DMS 273 (cell line): ENCODE measurements at regions not wholly inside any gene's neighbourhood (a gene's known extent, or its start where the extent isn't known, plus 50 kb on each side); places are given as distances from the start of the nearest gene placed in this dataset.
"Not testable (repeated sequence)": the region's sequence is repeated elsewhere in the genome, so short reads cannot be mapped to it uniquely, and the experiment has no call there.

Experiments
- DNase-seq: peaks from one replicate; lab custom pipeline; 2025; ENCODE audit not compliant: unreplicated experiment; lab: John Stamatoyannopoulos, UW

- DNase-seq: no peak
Measured at GRCh38 chr6:9236443-9236842, 801.1 kb upstream of the SLC35B3 start.

GRCh38 chr6:9233686-9234085 lies 798.3 kb upstream of the SLC35B3 start:
- DNase-seq: peak; percentile 52

GRCh38 chr6:9233226-9233625 lies 797.9 kb upstream of the SLC35B3 start:
- DNase-seq: peak; percentile 82

DNA sequence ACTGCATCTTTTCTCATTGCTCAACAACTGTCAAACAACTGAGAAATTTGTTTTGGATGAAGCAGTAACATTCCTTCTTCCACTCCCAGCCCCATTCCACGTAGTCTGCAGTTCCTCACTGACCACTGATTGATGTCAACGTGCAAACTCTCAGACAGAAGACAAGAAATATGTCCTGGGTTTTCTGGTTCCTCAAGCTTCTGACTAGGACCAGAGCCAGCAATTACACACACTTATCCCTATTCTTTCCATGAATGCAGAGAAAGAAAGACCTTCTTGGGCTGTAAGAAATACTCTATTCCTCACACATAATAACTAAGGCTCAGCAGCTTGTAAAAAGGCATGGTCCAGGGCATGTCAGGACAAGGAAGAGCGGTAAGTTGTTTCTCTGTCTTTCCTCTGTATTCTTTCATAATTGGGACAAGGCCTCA lies 790.1 kb upstream of the SLC35B3 start:
- no peak for DNase-seq

DNA sequence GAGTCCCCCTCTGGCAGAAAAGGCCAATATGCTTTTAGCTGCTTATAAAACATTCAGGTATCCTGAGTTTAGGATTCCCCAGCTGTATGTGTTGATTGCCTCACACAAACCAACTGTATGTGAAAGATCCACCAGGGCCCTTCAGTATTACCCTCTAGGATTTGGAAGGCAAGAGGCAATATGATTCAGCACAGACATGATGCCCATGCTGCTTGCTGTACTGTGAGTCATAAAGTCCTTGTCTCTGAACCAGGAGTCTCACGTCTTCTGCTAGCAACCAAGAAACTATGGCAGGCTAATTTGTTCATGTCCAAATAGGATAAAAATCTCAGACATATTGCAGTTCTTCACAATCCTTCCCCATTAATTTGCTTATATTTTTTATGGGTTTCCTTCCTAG lies 789.2 kb upstream of the SLC35B3 start:
- DNase-seq: no peak

DNA sequence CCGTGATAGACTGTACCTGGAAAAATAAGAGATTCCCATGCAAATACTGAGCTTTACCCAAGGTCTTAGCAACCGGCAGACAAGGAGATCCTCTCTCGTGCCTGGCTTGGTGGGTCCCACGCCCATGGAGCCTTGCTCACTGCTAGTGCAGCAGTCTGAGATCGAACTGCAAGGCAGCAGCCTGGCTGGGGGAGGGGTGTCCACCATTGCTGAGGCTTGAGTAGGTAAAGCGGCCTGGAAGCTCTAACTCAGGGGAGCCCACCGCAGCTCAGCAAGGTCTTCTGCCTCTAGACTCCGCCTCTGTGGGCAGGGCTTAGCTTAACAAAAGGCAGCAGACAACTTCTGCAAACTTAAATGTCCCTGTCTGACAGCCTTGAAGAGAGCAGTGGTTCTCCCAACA lies 778.4 kb upstream of the SLC35B3 start:
- DNase-seq: not testable (repeated sequence)

DNA sequence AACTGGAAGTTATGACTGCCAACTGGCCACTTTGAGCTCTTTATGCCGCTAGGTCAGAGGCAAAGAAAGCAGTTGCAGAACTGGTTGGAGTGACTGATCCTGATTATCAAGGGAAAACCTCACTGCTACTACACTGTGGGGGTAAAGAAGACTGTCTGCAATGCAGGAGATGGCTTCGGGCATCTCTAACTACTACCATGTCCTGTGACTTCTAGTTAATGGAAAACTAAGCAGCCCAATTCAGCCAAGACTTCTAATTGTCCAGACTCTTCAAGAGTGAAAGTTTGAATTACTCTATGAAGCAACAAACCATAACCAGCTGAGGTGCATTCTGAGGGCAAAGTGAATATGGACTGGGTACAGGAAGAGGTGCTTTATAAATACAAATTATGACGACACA lies 773.6 kb upstream of the SLC35B3 start:
- no peak for DNase-seq

GRCh38 chr6:9205645-9206044 lies 770.3 kb upstream of the SLC35B3 start:
- no peak for DNase-seq

GRCh38 chr6:9204171-9204570 lies 768.8 kb upstream of the SLC35B3 start:
- peak; percentile 17 for DNase-seq

GRCh38 chr6:9200712-9201111 lies 765.4 kb upstream of the SLC35B3 start:
- DNase-seq: no peak

DNA sequence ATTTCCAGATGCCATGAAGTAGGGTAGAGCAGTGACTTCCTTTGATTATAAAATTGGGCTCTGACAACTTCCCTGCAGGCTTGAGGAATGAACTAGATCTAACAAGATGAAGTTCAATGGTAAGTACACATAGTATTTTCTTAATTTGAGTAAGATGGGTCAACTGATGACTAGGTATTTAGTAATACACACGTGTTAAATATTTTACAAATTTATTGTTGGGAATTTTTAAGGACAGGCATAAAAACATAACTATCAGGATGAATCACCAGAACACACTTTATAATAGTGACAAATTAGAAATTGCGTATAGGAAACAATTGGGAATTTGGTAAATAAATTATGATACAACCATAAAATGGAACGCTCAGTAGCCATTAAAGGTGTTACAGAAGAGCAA lies 762.4 kb upstream of the SLC35B3 start:
- no peak for DNase-seq

DNA sequence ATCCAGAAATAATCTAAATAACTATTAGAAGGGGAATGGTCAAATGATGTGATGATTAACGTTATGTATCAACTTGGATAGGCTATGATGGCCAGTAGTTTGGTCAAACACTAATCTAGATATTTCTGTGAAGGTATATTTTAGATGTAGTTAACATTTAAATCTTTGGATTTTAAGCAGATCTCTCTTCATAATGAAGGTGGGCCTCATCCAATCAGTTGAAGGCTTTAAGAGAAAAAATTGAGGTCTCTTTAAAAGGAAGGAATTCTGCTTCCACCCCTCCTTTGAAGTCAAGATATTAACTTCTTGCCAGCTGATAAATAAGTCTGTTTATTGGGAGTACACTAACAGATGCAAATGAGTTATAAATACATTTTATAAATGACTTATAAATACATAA lies 760.0 kb upstream of the SLC35B3 start:
- no peak for DNase-seq

GRCh38 chr6:9192405-9192909 lies 757.1 kb upstream of the SLC35B3 start:
- DNase-seq: no peak

- DNase-seq: no peak
Measured at GRCh38 chr6:9186148-9186547, 750.8 kb upstream of the SLC35B3 start.

- no peak for DNase-seq
Measured at GRCh38 chr6:9178071-9178470, 742.7 kb upstream of the SLC35B3 start.

- no peak for DNase-seq
Measured at GRCh38 chr6:9173229-9173628, 737.9 kb upstream of the SLC35B3 start.

DNA sequence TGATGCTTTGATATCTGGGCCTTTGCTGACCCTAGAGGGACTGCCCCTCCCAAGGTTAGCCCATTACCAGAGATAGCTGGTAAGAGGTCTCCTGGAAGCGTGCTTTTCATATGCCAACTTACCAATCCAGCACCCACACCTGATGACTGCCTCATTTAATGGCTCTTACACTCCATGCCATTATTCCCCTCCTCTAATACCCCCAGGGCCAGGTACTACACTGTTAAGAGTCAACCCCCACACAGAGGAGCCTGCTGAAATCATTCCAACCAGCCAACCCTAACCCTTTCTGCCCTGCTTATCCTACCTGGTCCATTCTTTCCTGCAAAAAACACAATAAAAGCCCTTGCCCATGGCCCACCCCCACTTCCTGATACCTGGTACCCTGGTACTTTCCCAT lies 736.8 kb upstream of the SLC35B3 start:
- DNase-seq: no peak

DNA sequence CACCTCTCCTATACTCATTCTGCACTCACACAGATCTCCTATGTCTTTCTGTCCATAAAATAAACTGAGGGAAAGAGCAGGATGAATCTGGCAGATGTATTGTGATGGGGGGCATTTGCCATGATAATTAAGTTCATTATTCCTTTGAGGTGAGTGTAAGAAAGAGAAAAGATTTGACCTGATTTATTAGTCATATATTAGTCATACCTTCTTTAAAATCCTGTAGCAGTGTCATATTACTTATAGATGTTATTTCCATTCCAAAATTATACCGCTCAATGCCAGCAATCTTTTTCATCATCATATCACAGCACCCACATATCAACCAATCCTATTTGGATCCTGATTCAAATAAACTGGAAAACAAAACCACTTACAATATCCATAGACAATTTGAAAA lies 733.3 kb upstream of the SLC35B3 start:
- DNase-seq: no peak

GRCh38 chr6:9161731-9162130 lies 726.4 kb upstream of the SLC35B3 start:
- DNase-seq: no peak

GRCh38 chr6:9159051-9159450 lies 723.7 kb upstream of the SLC35B3 start:
- no peak for DNase-seq

GRCh38 chr6:9155836-9156235 lies 720.5 kb upstream of the SLC35B3 start:
- no peak for DNase-seq

- no peak for DNase-seq
Measured at GRCh38 chr6:9143140-9143539, 707.8 kb upstream of the SLC35B3 start.

GRCh38 chr6:9140951-9141460 lies 705.7 kb upstream of the SLC35B3 start:
- DNase-seq: peak; percentile 56

GRCh38 chr6:9140172-9140571 lies 704.8 kb upstream of the SLC35B3 start:
- DNase-seq: peak; percentile 91
